GM10266 (cell line): ENCODE measurements at regions not wholly inside any gene's neighbourhood (a gene's known extent, or its start where the extent isn't known, plus 50 kb on each side); places are given as distances from the start of the nearest gene placed in this dataset.

ENCODE experiments used
- DNase-seq: peaks from one replicate; pipeline ENCODE4 v3.0.0; 2012; ENCODE audit errors: extremely low spot score
- TF ChIP-seq, protein P1 (sequence below): IDR thresholded peaks from 2 replicates; pipeline ENCODE4 v1.5.1; 2012; ENCODE audit warnings: mild to moderate bottlenecking, low read depth; ENCODE audit not compliant: control insufficient read depth, insufficient read depth; ENCODE audit errors: missing control alignments

DNA sequence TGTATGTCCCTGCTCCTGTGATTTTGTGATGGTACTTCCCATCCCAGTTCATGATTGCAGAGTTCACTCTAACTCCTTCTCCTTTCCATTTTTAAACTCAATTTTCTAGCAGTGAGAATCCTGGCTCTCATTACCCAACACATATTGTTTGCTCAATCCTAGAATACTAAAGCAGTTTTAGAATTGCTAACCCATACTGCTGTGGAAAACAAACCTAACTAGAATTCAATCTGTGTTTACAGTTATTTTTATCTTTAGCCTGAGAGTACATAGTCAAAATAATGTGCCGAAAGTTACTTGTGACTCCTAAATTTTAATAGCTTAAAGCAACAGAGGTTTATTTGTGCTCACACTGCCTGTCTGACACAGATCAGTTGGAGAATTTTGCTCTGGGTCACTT, 508.0 kb downstream of the AACS start:
- no peak for DNase-seq
- TF ChIP-seq, protein P1, sequence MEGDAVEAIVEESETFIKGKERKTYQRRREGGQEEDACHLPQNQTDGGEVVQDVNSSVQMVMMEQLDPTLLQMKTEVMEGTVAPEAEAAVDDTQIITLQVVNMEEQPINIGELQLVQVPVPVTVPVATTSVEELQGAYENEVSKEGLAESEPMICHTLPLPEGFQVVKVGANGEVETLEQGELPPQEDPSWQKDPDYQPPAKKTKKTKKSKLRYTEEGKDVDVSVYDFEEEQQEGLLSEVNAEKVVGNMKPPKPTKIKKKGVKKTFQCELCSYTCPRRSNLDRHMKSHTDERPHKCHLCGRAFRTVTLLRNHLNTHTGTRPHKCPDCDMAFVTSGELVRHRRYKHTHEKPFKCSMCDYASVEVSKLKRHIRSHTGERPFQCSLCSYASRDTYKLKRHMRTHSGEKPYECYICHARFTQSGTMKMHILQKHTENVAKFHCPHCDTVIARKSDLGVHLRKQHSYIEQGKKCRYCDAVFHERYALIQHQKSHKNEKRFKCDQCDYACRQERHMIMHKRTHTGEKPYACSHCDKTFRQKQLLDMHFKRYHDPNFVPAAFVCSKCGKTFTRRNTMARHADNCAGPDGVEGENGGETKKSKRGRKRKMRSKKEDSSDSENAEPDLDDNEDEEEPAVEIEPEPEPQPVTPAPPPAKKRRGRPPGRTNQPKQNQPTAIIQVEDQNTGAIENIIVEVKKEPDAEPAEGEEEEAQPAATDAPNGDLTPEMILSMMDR, result no peak

DNA sequence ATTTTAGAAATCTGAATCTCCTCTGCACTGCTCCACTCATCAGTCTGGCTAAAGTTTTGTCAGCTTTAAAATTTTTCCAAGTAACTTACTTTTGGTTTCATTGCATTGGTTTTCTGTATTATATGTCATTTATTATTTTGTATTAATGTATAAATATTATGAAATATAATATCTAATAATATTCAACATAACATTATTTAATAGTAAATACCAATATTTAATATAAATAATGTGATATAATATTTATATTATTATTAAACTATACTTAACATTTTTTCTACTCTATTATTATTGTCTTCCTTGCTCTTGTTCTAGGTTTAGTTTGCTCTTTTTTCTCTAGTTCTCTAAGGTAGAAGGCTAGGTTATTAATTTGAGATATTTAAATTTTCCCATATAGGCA, 512.1 kb downstream of the AACS start:
- no peak for DNase-seq
- TF ChIP-seq, protein P1, result no peak

DNA sequence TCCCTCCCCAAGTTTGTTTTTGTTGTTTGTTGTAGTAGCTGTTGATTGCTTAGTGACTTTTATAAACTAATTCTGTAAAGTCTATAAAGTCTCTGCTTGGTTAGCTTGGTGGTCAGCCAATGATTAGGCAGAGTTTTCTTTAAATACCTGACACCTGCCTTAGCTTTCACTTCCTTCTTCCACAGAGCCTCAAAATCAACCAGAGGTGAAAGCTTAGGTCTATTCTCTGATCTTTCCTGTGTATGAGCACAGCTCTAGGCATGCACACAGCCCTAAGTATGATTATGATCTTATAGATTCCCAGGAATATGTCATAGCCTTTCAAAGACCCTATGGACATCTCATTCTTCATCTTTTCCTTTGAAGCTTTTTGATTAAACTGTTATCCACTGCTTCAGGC, 514.7 kb downstream of the AACS start:
- TF ChIP-seq, protein P1, result no peak
- DNase-seq, result no peak

DNA sequence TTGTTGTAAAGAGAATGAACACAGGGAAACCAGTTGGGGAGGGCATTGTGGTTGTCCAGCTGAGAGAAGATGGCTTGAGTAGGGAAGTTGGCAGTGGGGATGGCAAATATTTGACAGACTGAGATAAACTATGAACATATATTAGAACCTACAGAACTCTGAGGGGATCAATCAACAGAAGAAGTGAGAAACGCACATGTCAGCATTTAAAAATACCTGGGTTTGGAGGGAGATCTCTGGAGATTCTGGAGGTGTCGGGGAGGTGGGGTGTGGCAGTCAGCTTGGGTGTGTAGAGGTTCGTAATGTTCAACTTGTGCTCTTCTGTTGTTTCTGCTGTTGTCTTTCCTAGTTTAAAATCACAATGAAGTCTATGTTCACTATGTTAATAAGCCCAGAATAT, 517.8 kb downstream of the AACS start:
- no peak for DNase-seq
- TF ChIP-seq, protein P1, result no peak

DNA sequence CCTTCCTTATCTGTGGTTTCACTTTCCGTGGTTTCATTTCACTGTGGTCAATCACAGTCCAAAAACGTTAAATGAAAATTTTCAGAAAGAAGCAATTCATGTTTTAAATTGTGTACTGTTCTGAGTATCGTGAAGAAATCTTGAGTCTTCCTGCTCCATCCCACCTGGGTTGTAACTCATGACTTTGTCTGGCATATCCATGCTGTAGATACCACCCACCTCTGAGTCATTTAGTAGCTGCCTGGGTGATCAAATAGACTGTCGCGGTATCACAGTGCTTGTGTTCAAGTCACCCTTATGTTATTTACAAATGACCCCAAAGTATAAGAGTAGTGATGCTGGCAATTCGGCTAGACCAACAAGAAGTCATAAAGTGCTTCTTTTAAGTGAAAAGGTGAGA, 521.2 kb downstream of the AACS start:
- TF ChIP-seq, protein P1, result no peak
- no peak for DNase-seq

DNA sequence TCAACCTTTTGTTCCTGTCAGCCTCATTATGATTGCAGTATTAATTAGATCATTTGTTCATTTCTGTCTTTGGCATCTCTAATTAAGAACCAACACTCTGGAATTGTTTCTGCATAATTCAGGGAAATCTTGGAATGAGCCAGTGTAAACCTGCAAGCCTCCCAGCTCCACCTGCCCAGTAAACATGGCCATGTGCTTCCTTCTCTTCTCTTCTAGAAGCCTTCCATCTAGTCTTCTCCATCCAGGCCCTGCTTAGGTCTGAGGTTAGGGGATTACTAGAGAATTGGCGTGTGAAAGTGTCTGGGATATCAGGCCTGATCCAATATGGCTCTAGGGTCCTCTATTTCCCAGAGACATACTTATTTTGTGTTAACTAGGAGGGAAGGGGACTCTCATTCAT, 528.0 kb downstream of the AACS start:
- no peak for DNase-seq
- TF ChIP-seq, protein P1, result no peak

DNA sequence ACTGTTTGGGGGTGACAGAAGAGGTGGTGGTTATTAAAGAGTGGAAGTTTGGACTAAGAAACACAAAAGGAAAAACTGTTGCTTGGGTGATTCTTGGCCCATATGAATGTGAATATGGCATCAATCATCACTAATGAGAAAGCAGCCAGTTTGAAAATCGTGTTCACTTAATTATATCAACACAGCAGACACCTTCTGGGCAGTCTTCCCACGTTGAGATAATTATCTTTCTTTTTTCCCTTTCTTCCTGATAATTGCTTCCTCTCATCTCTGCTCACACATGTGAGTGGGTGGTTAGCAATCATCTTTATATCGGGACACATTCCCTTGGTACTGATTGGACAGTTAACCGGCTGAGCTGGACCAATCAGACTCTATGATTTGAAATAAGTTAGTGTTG, 539.7 kb downstream of the AACS start:
- DNase-seq, result no peak
- TF ChIP-seq, protein P1, result no peak
